ENCODE measurements at regions not wholly inside any gene's neighbourhood (a gene's known extent, or its start where the extent isn't known, plus 50 kb on each side); places are given as distances from the start of the nearest gene placed in this dataset.

DNA sequence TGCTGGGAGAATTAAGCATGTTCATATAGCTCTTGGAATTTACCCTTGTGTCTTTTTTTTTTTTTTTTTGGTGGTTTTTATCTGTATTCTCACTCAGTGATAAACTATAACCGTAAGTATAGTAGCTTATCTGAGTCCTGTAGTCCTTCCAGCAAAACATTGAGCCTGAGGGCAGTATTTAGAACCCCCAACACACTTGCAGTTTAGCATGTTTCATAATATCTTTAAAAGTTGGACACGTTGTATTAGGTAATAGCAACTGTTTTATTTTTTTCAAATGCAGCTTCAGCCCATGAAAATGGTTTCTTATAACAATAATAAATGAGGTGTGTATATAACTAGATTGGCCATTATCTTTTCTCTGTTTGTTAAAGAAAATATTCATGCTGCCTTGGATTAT lies 603.5 kb upstream of the HS6ST1 start:
- no peak for TF ChIP-seq CTCF (IDR thresholded peaks at IDR 0.05)
- DNase-seq (no peak), ATAC-seq (no peak)
- H3K36me3 ChIP-seq: no peaks in the 10 kb centered on the region
- no peaks in the 10 kb centered on the region for H3K4me1 ChIP-seq
- intact Hi-C loops (cut with DNase I): no loop called here
- no peak overlapping the region for H3K4me3 ChIP-seq
- H3K27me3 ChIP-seq: no peaks in the 10 kb centered on the region
- no peak overlapping the region for H3K27ac ChIP-seq
- no peaks in the 10 kb centered on the region for H3K9me3 ChIP-seq

- Histone ChIP-seq H3K4me1 (no peaks in the 10 kb centered on the region), H3K4me3 (no peak overlapping the region), H3K27ac (no peak overlapping the region), H3K36me3 (no peaks in the 10 kb centered on the region), H3K9me3 (no peaks in the 10 kb centered on the region), H3K27me3 (no peaks in the 10 kb centered on the region)
- intact Hi-C loops (cut with DNase I): no loop called here
- DNase-seq (no peak), ATAC-seq (no peak)
- TF ChIP-seq CTCF (IDR thresholded peaks at IDR 0.05): no peak
These were observed 607.0 kb upstream of the HS6ST1 start for GRCh38 chr2:128925631-128926030.

DNA sequence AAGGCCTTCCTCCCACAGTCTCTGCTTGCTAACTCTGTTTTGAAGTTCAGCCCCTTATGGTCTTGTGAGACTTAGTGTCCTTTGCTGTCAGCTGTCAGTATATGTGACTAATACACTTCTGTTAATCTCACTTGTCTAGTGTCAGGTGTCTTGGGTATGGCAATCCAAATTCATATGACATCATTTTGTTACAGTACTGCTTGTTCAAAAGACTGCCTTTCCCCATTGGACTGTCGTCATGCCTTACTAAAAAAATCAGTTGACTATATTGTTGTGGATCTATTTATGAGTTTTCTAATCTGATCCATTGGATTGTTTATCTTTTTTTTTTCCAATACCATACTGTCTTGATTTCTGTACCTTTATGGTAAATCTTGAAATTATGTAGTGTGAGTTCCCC lies 611.4 kb upstream of the HS6ST1 start:
- no peak for DNase-seq
- no peak for TF ChIP-seq CTCF (IDR thresholded peaks at IDR 0.05)
- H3K27me3 ChIP-seq: no peaks in the 10 kb centered on the region
- H3K4me1 ChIP-seq: no peaks in the 10 kb centered on the region
- ATAC-seq: no peak
- H3K9me3 ChIP-seq: no peaks in the 10 kb centered on the region
- H3K36me3 ChIP-seq: no peaks in the 10 kb centered on the region
- no peak overlapping the region for H3K4me3 ChIP-seq
- intact Hi-C loops (cut with DNase I): no loop called here
- no peak overlapping the region for H3K27ac ChIP-seq

DNA sequence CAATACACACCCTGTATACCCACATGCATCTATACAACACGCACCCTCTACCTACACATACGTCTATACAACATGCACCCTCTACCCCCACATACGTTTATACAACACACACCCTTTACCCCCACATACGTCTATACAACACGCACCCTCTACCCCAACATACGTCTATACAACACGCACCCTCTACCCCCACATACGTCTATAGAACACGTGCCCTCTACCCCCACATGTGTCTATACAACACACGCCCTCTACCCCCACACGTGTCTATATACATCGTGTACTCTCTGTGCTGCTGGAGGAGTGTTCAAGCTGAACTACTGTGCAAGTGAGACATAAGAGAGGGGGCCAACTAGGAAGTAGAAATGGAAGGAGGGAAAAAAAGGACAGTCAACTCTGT lies 621.7 kb upstream of the HS6ST1 start:
- no peak overlapping the region for H3K27ac ChIP-seq
- H3K4me3 ChIP-seq: no peak overlapping the region
- no peaks in the 10 kb centered on the region for H3K27me3 ChIP-seq
- no peaks in the 10 kb centered on the region for H3K9me3 ChIP-seq
- intact Hi-C loops (cut with DNase I): no loop called here
- no peak for TF ChIP-seq CTCF (IDR thresholded peaks at IDR 0.05)
- DNase-seq (no peak), ATAC-seq (no peak)
- no peaks in the 10 kb centered on the region for H3K4me1 ChIP-seq
- H3K36me3 ChIP-seq: no peaks in the 10 kb centered on the region

DNA sequence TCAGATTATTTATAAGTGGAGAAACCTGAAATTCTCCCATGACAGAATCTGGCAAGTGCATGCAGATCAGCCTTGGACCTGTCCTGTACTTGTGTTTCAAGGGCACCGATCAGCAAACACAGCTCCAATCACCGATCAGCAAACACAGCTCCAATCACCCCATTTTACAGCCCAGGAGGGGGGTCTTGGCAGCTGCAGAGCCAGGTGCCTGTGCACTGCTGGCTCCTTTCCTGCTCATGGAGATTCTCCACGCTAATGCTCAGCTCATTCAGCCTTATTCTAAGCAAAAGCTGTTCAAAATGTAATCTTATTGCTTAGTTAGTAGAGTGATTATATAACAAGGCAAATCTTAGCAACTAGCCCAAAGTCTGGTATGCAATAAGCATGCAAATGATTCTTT lies 623.1 kb upstream of the HS6ST1 start:
- Histone ChIP-seq H3K27me3 (no peaks in the 10 kb centered on the region), H3K4me1 (no peaks in the 10 kb centered on the region), H3K4me3 (no peak overlapping the region), H3K36me3 (no peaks in the 10 kb centered on the region), H3K27ac (no peak overlapping the region), H3K9me3 (no peaks in the 10 kb centered on the region)
- ATAC-seq: no peak
- intact Hi-C loops (cut with DNase I): no loop called here
- TF ChIP-seq CTCF (IDR thresholded peaks at IDR 0.05): no peak
- no peak for DNase-seq

- Histone ChIP-seq H3K36me3 (no peaks in the 10 kb centered on the region), H3K4me3 (no peak overlapping the region), H3K4me1 (no peaks in the 10 kb centered on the region), H3K9me3 (no peaks in the 10 kb centered on the region), H3K27ac (no peak overlapping the region), H3K27me3 (no peaks in the 10 kb centered on the region)
- DNase-seq: no peak
- no peak for ATAC-seq
- intact Hi-C loops (cut with DNase I): no loop called here
- TF ChIP-seq CTCF (IDR thresholded peaks at IDR 0.05): no peak
These were observed 630.7 kb upstream of the HS6ST1 start for GRCh38 chr2:128949360-128949759.
